Sigmoid colon (tissue), 4 donors: ENCODE measurements at regions not wholly inside any gene's neighbourhood (a gene's known extent, or its start where the extent isn't known, plus 50 kb on each side); places are given as distances from the start of the nearest gene placed in this dataset.

Experiments used
- EP300 ChIP-seq, 4 donors: sonication (generic); formaldehyde crosslinking; IDR thresholded peaks; one replicate each; pipeline ENCODE4 v1.6.1; 2017; ENCODE audit warnings: antibody characterized with exemption in 4 of 4
- POLR2A ChIP-seq, 2 donors: fragments of 450-650 bp; IDR thresholded peaks; one replicate each; pipeline ENCODE4 v1.6.1; 2016; ENCODE audit warnings: antibody characterized with exemption in 2 of 2, mild to moderate bottlenecking in 2 of 2, moderate library complexity in 2 of 2

DNA sequence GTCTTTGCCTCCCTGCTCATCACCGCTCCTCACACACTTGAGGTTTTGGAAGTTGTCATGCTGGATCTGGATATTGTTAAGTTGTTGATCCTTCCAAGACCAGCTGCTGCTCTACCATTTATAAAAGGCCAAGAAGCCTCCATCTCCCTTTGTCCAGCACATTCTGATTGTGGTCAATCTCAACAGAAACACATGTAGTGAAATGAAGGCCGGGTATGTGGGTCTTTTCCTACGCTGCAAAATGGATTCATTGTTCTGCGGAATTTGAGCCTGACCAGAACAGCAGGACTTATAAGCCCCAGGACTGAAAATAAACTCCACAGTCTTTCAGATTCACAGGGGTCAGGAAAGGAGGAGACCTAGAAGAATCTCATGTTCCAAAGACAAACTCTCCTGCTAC, 238.4 kb downstream of the CMPK2 start:
- TF ChIP-seq POLR2A (IDR thresholded peaks at IDR 0.05) (no peak), EP300 (IDR thresholded peaks at IDR 0.05) (no peak)
